ENCODE measurements at regions not wholly inside any gene's neighbourhood (a gene's known extent, or its start where the extent isn't known, plus 50 kb on each side); places are given as distances from the start of the nearest gene placed in this dataset.

DNA sequence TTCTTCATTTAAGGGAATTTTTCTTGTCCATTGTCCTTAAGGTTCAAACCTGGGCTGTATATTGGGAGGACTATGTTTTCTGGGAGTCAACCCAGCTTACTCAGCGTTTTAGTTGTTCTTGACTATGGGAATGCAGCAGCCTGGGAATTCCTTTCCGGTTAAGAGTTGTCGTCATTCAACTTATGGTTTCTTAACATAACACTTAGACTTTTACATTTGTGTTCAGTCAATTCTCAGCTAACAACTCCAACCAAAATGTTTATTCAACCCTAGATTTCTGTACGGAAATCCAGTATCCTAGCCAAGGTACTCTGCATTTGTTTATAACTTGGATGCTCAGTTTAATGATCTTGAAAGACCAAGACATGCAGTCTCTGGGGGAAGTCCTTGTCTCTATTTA is 960.9 kb downstream of the CBLN2 start:
- no peaks in the 10 kb centered on the region for H3K9me2 ChIP-seq (ENCODE audit: insufficient read depth)
- no peaks in the 10 kb centered on the region for H3K79me2 ChIP-seq (ENCODE audit: insufficient read depth, low read length)
- H3K4me1 ChIP-seq (ENCODE audit: control insufficient read depth in 1 of 2, insufficient read depth in 2 of 2, low read length in 2 of 2), result no peaks in the 10 kb centered on the region
- RAD21 ChIA-PET (ENCODE audit: low non-redundant PET in 1 of 2, low total read pairs in 2 of 2, uncharacterized antibody in 2 of 2, unreplicated experiment in 2 of 2), result no interaction called here
- H3K4me2 ChIP-seq (ENCODE audit: low read length), result no peak overlapping the region
- H3K9me3 ChIP-seq (ENCODE audit: control insufficient read depth in 1 of 2, insufficient read depth in 1 of 2, low read depth in 1 of 2, low read length in 2 of 2), result peaks cover 6 to 24% of the 10 kb centered on the region in 2 experiments; a peak in 3 of 4 replicates
- TF ChIP-seq, protein P1, sequence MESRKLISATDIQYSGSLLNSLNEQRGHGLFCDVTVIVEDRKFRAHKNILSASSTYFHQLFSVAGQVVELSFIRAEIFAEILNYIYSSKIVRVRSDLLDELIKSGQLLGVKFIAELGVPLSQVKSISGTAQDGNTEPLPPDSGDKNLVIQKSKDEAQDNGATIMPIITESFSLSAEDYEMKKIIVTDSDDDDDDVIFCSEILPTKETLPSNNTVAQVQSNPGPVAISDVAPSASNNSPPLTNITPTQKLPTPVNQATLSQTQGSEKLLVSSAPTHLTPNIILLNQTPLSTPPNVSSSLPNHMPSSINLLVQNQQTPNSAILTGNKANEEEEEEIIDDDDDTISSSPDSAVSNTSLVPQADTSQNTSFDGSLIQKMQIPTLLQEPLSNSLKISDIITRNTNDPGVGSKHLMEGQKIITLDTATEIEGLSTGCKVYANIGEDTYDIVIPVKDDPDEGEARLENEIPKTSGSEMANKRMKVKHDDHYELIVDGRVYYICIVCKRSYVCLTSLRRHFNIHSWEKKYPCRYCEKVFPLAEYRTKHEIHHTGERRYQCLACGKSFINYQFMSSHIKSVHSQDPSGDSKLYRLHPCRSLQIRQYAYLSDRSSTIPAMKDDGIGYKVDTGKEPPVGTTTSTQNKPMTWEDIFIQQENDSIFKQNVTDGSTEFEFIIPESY (IDR thresholded peaks at IDR 0.05; ENCODE audit: extremely low read depth, insufficient replicate concordance, low read length), result no peak
- TF ChIP-seq ZFX (IDR thresholded peaks at IDR 0.05) (no peak), TCF7L2 (IDR thresholded peaks at IDR 0.05; ENCODE audit: borderline replicate concordance, extremely low read depth, insufficient read depth, insufficient read length) (no peak), EZH2phosphoT487 (IDR thresholded peaks at IDR 0.05; ENCODE audit: borderline replicate concordance) (no peak), JUND (IDR thresholded peaks at IDR 0.05) (no peak), POLR2AphosphoS5 (IDR thresholded peaks at IDR 0.05; ENCODE audit: low read depth, low read length) (no peak), CBX3 (IDR thresholded peaks at IDR 0.05; ENCODE audit: low read depth) (no peak), ZNF274 (IDR thresholded peaks at IDR 0.05; ENCODE audit: low read depth, low read length) (no peak), EGR1 (IDR thresholded peaks at IDR 0.05; ENCODE audit: low read depth) (no peak), RAD21 (IDR thresholded peaks at IDR 0.05; ENCODE audit: low read depth) (no peak), FOSL1 (IDR thresholded peaks at IDR 0.05; ENCODE audit: low read depth) (no peak), POLR2A (IDR thresholded peaks at IDR 0.05; ENCODE audit: borderline replicate concordance, extremely low read depth, insufficient read depth, insufficient read length) (no peak), SP1 (IDR thresholded peaks at IDR 0.05; ENCODE audit: low read depth) (no peak), CEBPB (IDR thresholded peaks at IDR 0.05; ENCODE audit: low read depth) (no peak), YY1 (IDR thresholded peaks at IDR 0.05; ENCODE audit: extremely low read depth, insufficient replicate concordance, low read depth, low read length) (no peak), EZH2 (IDR thresholded peaks at IDR 0.05) (no peak)
- TF ChIP-seq, protein P2, sequence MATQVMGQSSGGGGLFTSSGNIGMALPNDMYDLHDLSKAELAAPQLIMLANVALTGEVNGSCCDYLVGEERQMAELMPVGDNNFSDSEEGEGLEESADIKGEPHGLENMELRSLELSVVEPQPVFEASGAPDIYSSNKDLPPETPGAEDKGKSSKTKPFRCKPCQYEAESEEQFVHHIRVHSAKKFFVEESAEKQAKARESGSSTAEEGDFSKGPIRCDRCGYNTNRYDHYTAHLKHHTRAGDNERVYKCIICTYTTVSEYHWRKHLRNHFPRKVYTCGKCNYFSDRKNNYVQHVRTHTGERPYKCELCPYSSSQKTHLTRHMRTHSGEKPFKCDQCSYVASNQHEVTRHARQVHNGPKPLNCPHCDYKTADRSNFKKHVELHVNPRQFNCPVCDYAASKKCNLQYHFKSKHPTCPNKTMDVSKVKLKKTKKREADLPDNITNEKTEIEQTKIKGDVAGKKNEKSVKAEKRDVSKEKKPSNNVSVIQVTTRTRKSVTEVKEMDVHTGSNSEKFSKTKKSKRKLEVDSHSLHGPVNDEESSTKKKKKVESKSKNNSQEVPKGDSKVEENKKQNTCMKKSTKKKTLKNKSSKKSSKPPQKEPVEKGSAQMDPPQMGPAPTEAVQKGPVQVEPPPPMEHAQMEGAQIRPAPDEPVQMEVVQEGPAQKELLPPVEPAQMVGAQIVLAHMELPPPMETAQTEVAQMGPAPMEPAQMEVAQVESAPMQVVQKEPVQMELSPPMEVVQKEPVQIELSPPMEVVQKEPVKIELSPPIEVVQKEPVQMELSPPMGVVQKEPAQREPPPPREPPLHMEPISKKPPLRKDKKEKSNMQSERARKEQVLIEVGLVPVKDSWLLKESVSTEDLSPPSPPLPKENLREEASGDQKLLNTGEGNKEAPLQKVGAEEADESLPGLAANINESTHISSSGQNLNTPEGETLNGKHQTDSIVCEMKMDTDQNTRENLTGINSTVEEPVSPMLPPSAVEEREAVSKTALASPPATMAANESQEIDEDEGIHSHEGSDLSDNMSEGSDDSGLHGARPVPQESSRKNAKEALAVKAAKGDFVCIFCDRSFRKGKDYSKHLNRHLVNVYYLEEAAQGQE (IDR thresholded peaks at IDR 0.05; ENCODE audit: low read depth), result no peak
- TF ChIP-seq, protein P3, sequence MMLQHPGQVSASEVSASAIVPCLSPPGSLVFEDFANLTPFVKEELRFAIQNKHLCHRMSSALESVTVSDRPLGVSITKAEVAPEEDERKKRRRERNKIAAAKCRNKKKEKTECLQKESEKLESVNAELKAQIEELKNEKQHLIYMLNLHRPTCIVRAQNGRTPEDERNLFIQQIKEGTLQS (IDR thresholded peaks at IDR 0.05), result no peak
- no peak overlapping the region for H3K9ac ChIP-seq (ENCODE audit: low read length)
- no TSS peak for BruUV-seq (replicated peaks)
- DNase-seq (ENCODE audit: low read depth, low spot score), result no peak
- H4K20me1 ChIP-seq (ENCODE audit: insufficient read depth), result no peaks in the 10 kb centered on the region
- CTCF ChIA-PET, result no interaction called here
- intact Hi-C loops (cut with micrococcal nuclease), result no loop called here
- H3K27me3 ChIP-seq (ENCODE audit: insufficient read depth, low read length), result no peaks in the 10 kb centered on the region
- ATAC-seq, result no peak
- no peaks in the 10 kb centered on the region for H3K36me3 ChIP-seq (ENCODE audit: control insufficient read depth in 1 of 2, insufficient read depth in 2 of 2, low read length in 2 of 2)
- no peak overlapping the region for H3K27ac ChIP-seq (ENCODE audit: low read depth, low read length)
- POLR2A ChIA-PET, result no interaction called here
- H2AFZ ChIP-seq (ENCODE audit: low read depth, low read length, poor library complexity, severe bottlenecking), result no peak overlapping the region
- no peak overlapping the region for H3K4me3 ChIP-seq (replicated peaks in 1 of 2; ENCODE audit: low read depth in 1 of 2, low read length in 2 of 2)

Measured in HCT116 (cell line).